Hematopoietic multipotent progenitor cell treated with erythropoietin and hydrocortisone succinate and interleukin-3 and kit ligand, for 15 days (in vitro differentiated cells): ENCODE measurements at regions not wholly inside any gene's neighbourhood (a gene's known extent, or its start where the extent isn't known, plus 50 kb on each side); places are given as distances from the start of the nearest gene placed in this dataset.
"Not testable (repeated sequence)": the region's sequence is repeated elsewhere in the genome, so short reads cannot be mapped to it uniquely, and the experiment has no call there.

Experiments
- DNase-seq: peaks from one replicate; pipeline ENCODE4 v3.0.0-alpha.2; 2015; ENCODE audit warnings: low spot score

GRCh38 chr2:8144131-8144631, 537.7 kb upstream of the ID2 start:
- DNase-seq = no peak

GRCh38 chr2:8144785-8145184, 537.1 kb upstream of the ID2 start:
- DNase-seq = no peak

- DNase-seq = not testable (repeated sequence)
Observed at GRCh38 chr2:8145375-8145774, 536.5 kb upstream of the ID2 start.

- DNase-seq = no peak
Observed at GRCh38 chr2:8146132-8147005, 535.5 kb upstream of the ID2 start.

- no peak for DNase-seq
Observed at GRCh38 chr2:8148260-8149006, 533.4 kb upstream of the ID2 start.

- no peak for DNase-seq
Observed at GRCh38 chr2:8149007-8149405, 532.9 kb upstream of the ID2 start.

- DNase-seq = no peak
Observed at GRCh38 chr2:8149985-8150539, 531.8 kb upstream of the ID2 start.

GRCh38 chr2:8151888-8152287, 530.0 kb upstream of the ID2 start:
- DNase-seq = no peak

GRCh38 chr2:8152392-8153257, 529.2 kb upstream of the ID2 start:
- DNase-seq = no peak

- no peak for DNase-seq
Observed at GRCh38 chr2:8153258-8153718, 528.6 kb upstream of the ID2 start.

- no peak for DNase-seq
Observed at GRCh38 chr2:8154270-8154669, 527.6 kb upstream of the ID2 start.

- DNase-seq = no peak
Observed at GRCh38 chr2:8154936-8155335, 526.9 kb upstream of the ID2 start.

- DNase-seq = no peak
Observed at GRCh38 chr2:8157621-8158430, 524.0 kb upstream of the ID2 start.

GRCh38 chr2:8158711-8159110, 523.1 kb upstream of the ID2 start:
- DNase-seq = no peak

- no peak for DNase-seq
Observed at GRCh38 chr2:8159211-8159965, 522.5 kb upstream of the ID2 start.

- DNase-seq = no peak
Observed at GRCh38 chr2:8159966-8160603, 521.8 kb upstream of the ID2 start.

- DNase-seq = no peak
Observed at GRCh38 chr2:8160959-8161358, 520.9 kb upstream of the ID2 start.

- no peak for DNase-seq
Observed at GRCh38 chr2:8162552-8162951, 519.3 kb upstream of the ID2 start.

- DNase-seq = no peak
Observed at GRCh38 chr2:8165550-8165949, 516.3 kb upstream of the ID2 start.
